ENCODE measurements at regions not wholly inside any gene's neighbourhood (a gene's known extent, or its start where the extent isn't known, plus 50 kb on each side); places are given as distances from the start of the nearest gene placed in this dataset.

DNA sequence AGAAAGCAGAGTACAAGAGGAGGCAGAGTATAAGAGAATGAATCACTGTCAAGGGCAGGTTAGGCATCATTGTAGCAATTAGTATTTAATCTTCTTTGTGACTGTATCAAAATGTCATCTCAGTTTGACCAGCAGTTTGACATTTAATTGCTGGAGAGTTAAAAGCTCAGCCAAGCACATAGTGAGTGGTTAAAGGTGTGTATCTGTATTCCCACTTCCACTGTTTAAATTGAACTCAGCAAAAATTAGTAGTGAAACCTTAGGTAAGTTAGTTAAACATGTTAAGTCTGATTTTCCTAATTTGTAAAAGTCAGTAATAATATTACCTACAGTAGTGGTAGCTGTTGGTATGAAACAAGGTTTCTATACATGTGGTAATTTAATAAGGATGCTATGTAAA is 296.4 kb upstream of the MBL2 start:
- Histone ChIP-seq H3K36me3 (no peaks in the 10 kb centered on the region), H3K27me3 (no peaks in the 10 kb centered on the region), H3K27ac (no peak overlapping the region), H3K9me3 (no peaks in the 10 kb centered on the region), H3K4me3 (no peak overlapping the region), H3K4me1 (no peaks in the 10 kb centered on the region)
- ATAC-seq: no peak
- DNase-seq: no peak
- intact Hi-C loops (cut with DNase I): no loop called here
- TF ChIP-seq, protein P1, sequence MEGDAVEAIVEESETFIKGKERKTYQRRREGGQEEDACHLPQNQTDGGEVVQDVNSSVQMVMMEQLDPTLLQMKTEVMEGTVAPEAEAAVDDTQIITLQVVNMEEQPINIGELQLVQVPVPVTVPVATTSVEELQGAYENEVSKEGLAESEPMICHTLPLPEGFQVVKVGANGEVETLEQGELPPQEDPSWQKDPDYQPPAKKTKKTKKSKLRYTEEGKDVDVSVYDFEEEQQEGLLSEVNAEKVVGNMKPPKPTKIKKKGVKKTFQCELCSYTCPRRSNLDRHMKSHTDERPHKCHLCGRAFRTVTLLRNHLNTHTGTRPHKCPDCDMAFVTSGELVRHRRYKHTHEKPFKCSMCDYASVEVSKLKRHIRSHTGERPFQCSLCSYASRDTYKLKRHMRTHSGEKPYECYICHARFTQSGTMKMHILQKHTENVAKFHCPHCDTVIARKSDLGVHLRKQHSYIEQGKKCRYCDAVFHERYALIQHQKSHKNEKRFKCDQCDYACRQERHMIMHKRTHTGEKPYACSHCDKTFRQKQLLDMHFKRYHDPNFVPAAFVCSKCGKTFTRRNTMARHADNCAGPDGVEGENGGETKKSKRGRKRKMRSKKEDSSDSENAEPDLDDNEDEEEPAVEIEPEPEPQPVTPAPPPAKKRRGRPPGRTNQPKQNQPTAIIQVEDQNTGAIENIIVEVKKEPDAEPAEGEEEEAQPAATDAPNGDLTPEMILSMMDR (IDR thresholded peaks at IDR 0.05): no peak

DNA sequence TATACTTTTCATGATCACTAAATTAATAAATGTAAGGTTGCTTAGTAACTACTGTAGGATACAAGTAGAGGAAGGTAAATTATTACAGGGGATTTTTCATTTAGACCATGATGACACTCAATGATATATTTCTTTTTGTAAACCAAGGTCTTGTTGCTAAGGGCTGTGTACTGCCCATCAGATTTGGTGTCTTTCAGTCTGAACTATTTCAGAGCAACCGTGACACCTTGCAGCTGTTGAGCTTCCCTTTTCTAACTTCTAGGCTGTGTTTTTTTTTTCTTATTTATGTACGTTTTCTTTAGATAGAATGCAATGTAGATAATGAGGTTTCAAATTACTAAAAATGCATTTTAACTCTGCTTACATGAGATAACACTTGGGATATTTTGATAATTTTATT is 292.0 kb upstream of the MBL2 start:
- Histone ChIP-seq H3K36me3 (no peaks in the 10 kb centered on the region), H3K27ac (no peak overlapping the region), H3K4me1 (no peaks in the 10 kb centered on the region), H3K4me3 (no peak overlapping the region), H3K27me3 (no peaks in the 10 kb centered on the region), H3K9me3 (no peaks in the 10 kb centered on the region)
- DNase-seq (no peak), ATAC-seq (no peak)
- TF ChIP-seq, protein P1 (IDR thresholded peaks at IDR 0.05): no peak
- no peak for TF ChIP-seq POLR2A (IDR thresholded peaks at IDR 0.05)
- 23 to 30% (median 25%) methylated on average over 2 of the region's 2 CpGs for WGBS, 4 donors
- intact Hi-C loops (cut with DNase I): no loop called here

- WGBS, 4 donors: 72 to 87% (median 80%) methylated on average over 3 of the region's 3 CpGs
- intact Hi-C loops (cut with DNase I): no loop called here
- H3K4me3 ChIP-seq: no peak overlapping the region
- H3K36me3 ChIP-seq: no peaks in the 10 kb centered on the region
- TF ChIP-seq, protein P1 (IDR thresholded peaks at IDR 0.05): no peak
- no peak for TF ChIP-seq POLR2A (IDR thresholded peaks at IDR 0.05)
- H3K4me1 ChIP-seq: no peaks in the 10 kb centered on the region
- H3K9me3 ChIP-seq: no peaks in the 10 kb centered on the region
- DNase-seq (no peak), ATAC-seq (no peak)
- no peaks in the 10 kb centered on the region for H3K27me3 ChIP-seq
- no peak overlapping the region for H3K27ac ChIP-seq
Measured at GRCh38 chr10:53063805-53064204, 291.2 kb upstream of the MBL2 start.

DNA sequence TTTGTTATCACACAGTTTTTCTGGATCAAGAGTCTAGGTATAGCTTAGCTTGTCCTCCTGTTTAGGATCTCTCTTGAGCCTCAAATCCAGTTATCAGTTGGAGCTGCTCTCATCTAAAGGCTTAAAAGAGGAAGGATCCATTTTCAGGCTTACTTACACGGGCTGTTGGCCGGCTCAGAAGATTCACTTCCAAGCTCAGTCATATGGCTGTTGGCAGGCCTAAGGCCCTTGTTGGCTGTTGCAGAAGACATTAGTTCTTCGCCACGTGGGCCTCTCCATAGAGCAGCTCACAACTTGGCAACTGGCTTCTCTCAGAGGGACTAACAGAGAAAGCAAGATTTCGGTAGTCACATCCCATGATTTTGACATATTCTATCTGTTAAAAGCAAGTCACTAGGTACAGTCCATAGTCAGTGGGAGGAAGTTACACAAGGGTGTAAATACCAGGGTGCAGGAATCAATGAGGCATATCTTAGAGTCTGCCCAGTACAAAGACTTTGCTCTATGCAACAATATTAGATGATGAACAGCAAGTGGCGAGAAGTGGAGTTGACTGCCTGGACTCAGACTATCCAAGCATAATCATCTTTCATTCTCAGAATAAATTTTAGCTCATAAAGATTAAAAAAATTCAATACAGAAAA is 280.1 kb upstream of the MBL2 start:
- no peaks in the 10 kb centered on the region for H3K36me3 ChIP-seq
- no peaks in the 10 kb centered on the region for H3K27me3 ChIP-seq
- H3K27ac ChIP-seq: no peak overlapping the region
- DNase-seq (no peak), ATAC-seq (no peak)
- 58 to 80% (median 68%) methylated on average over 6 of the region's 6 CpGs for WGBS, 4 donors
- no peaks in the 10 kb centered on the region for H3K9me3 ChIP-seq
- H3K4me3 ChIP-seq: no peak overlapping the region
- intact Hi-C loops (cut with DNase I): no loop called here
- TF ChIP-seq POLR2A (IDR thresholded peaks at IDR 0.05): no peak
- TF ChIP-seq, protein P1 (IDR thresholded peaks at IDR 0.05): no peak
- no peaks in the 10 kb centered on the region for H3K4me1 ChIP-seq

Measured in heart left ventricle (tissue), 16 donors.